HUES48 (cell line): ENCODE measurements at regions not wholly inside any gene's neighbourhood (a gene's known extent, or its start where the extent isn't known, plus 50 kb on each side); places are given as distances from the start of the nearest gene placed in this dataset.
"Not testable (repeated sequence)": the region's sequence is repeated elsewhere in the genome, so short reads cannot be mapped to it uniquely, and the experiment has no call there.

Experiments used
- H3K27ac ChIP-seq: one replicate; pipeline ENCODE4 v1.7.0; 2013; ENCODE audit warnings: low read depth, low read length, inconsistent platforms
- H3K27me3 ChIP-seq: 2 replicates; pipeline ENCODE4 v1.6.1; 2013; ENCODE audit warnings: mild to moderate bottlenecking, low read length; ENCODE audit not compliant: control insufficient read depth, insufficient read depth
- H3K36me3 ChIP-seq: 2 replicates; pipeline ENCODE4 v1.6.1; 2013; ENCODE audit warnings: low read length; ENCODE audit not compliant: control insufficient read depth, insufficient read depth
- H3K4me1 ChIP-seq: 2 replicates; pipeline ENCODE4 v1.6.1; 2013; ENCODE audit warnings: mild to moderate bottlenecking, low read length; ENCODE audit not compliant: control insufficient read depth, insufficient read depth
- H3K4me3 ChIP-seq: 2 replicates; pipeline ENCODE4 v1.5.1; 2013; ENCODE audit warnings: mild to moderate bottlenecking, low read depth, low read length
- H3K9ac ChIP-seq: 2 replicates; pipeline ENCODE4 v1.6.1; 2013; ENCODE audit warnings: mild to moderate bottlenecking, low read depth, low read length, moderate library complexity
- H3K9me3 ChIP-seq: 2 replicates; pipeline ENCODE4 v1.6.1; 2013; ENCODE audit warnings: low read length; ENCODE audit not compliant: control insufficient read depth, insufficient read depth

DNA sequence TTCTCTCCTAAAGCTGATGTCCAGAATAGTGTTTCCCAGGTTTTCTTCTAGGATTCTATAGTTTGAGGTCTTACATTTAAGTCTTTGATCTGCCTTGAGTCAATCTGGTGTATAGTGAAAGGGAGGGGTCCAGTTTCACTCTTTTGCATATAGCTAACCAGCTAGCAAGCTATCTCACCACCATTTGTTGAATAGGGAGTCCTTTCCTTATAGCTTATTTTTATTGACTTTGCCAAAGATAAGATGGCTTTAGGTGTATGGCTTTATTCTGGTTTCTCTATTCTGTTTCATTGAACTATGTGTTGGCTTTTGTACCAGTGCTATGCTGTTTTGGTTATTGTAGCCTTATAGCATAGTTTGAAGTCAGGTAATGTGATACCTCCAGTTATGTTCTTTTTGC is 1386.1 kb downstream of the SLITRK5 start:
- no peak overlapping the region for H3K4me3 ChIP-seq

DNA sequence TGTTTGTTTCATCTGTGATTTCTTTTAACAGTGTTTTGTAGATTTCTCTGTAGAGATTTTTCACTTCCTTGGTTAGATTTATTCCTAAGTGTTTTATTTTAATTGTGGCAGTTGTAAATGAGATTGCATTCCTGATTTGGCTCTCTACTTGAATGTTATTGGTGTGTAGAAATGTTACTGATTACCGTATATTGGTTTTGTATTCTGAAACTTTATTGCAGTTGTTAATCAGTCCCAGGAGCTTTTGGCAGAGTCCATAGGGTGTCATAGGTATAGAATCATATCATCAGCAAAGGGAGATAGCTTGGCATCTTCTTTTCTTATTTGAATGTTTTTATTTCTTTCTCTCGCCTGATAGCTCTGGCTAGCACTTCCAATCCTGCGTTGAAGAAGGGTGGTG is 1386.7 kb downstream of the SLITRK5 start:
- Histone ChIP-seq H3K4me3 (no peak overlapping the region), H3K4me1 (peaks cover 3% of the 10 kb centered on the region; the same call in 1 of the 2 replicates), H3K9me3 (no peaks in the 10 kb centered on the region), H3K27me3 (no peaks in the 10 kb centered on the region), H3K9ac (no peak overlapping the region), H3K27ac (no peak overlapping the region), H3K36me3 (no peaks in the 10 kb centered on the region)

More for the DNA sequence above, 1386.1 kb downstream of the SLITRK5 start:
- Histone ChIP-seq H3K36me3 (no peaks in the 10 kb centered on the region), H3K9ac (no peak overlapping the region), H3K9me3 (no peaks in the 10 kb centered on the region), H3K27ac (no peak overlapping the region), H3K4me1 (peaks cover 2% of the 10 kb centered on the region; the same call in 1 of the 2 replicates), H3K27me3 (no peaks in the 10 kb centered on the region)

DNA sequence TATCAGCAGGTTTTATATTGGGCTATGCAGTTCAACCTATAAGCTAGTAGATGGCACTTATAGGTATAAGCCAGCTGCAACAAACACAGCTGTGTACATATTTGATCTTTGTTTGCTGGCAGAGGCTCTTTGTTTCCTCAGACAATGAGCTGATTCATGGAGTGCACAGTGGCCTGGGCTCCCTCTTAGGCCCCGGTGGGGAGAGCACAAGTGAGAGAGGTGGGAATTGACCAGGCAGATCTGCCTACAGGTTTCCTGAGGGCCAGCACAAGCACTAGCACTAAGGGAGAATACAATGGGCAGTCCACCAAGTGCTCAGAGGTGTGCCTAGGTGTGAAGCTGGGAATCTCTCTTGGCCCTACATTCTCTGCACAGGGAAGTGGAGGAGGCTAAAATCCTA is 1390.7 kb downstream of the SLITRK5 start:
- Histone ChIP-seq H3K9me3 (no peaks in the 10 kb centered on the region), H3K4me3 (no peak overlapping the region), H3K9ac (no peak overlapping the region), H3K27me3 (no peaks in the 10 kb centered on the region), H3K4me1 (peaks cover 3% of the 10 kb centered on the region; the same call in 1 of the 2 replicates), H3K27ac (no peak overlapping the region), H3K36me3 (no peaks in the 10 kb centered on the region)

DNA sequence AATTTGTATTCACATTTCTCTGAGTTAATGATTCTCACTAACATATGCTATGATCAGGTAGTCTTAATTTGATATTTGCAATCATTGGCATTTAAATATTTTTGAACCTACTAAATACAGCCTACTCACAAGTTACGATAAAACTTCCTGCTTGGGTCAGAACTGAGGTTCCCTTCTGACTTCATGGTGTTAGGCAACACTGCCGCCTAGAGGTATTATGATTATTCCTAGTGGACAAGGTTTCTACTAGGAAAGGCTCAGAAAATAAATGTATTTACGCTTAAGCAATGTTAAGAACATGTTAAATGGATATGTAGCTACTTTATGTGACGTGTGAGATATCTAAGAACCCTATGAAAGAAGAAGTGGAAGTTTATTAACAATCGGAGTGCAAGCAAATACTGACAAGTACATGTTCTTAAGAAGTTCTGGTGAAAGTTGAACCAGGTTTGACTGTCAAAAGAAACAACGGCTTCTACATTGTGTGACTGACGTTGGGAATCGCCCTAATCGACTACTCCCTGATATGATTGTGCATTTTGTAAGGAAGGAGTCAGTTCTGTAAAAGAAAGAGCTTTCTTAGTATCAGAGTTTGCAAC is 1395.8 kb downstream of the SLITRK5 start:
- Histone ChIP-seq H3K27me3 (no peaks in the 10 kb centered on the region), H3K36me3 (no peaks in the 10 kb centered on the region), H3K9ac (no peak overlapping the region), H3K9me3 (no peaks in the 10 kb centered on the region), H3K4me1 (peaks cover 3% of the 10 kb centered on the region; the same call in 1 of the 2 replicates), H3K27ac (no peak overlapping the region), H3K4me3 (no peak overlapping the region)

DNA sequence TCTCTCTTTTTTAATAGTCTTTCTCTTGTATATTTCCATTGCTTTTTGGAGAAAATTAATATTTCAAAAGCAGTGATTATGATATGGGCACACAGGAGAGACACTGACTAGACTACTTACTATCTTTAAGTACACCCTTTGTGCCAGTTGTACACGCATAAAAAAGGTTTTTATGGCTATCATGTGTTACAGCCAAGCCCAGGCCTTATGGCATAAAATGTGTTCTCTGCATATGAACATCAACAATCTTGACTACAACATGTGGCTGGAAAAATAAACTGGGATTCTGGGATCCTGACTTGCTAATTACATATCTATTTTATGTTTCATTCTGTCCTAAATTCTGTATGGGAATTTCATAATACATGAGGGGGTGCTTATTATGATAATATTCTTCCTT is 1401.8 kb downstream of the SLITRK5 start:
- H3K36me3 ChIP-seq, result no peaks in the 10 kb centered on the region
- H3K9ac ChIP-seq, result no peak overlapping the region
- H3K4me1 ChIP-seq, result 0 out of 2 replicates have a peak, but pooled peaks cover 3% of the 10 kb centered on the region
- no peak overlapping the region for H3K4me3 ChIP-seq
- no peak overlapping the region for H3K27ac ChIP-seq
- no peaks in the 10 kb centered on the region for H3K9me3 ChIP-seq
- H3K27me3 ChIP-seq, result no peaks in the 10 kb centered on the region

DNA sequence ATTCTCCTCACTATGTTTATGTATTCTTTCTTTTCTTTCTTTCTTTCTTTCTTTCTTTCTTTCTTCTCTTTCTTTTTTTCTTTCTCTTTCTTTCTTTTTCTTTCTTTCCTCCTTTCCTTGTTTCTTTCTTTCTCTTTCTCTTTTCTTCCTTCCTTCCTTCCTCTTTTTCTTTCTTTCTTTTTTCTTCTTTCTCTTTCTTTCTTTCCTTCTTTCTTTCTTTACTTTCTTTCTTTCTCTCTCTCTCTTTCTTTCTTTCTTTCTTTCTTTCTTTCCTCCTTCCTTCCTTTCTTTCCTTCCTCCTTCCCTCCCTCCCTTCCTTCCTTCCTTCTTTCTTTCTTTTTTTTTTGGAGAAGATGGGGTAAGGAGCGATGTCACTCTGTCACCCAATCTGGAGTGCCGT is 1405.5 kb downstream of the SLITRK5 start:
- Histone ChIP-seq H3K27ac (no peak overlapping the region), H3K9me3 (no peaks in the 10 kb centered on the region), H3K27me3 (no peaks in the 10 kb centered on the region), H3K4me1 (peaks cover 8% of the 10 kb centered on the region; the same call in 1 of the 2 replicates), H3K36me3 (no peaks in the 10 kb centered on the region), H3K4me3 (no peak overlapping the region), H3K9ac (no peak overlapping the region)

DNA sequence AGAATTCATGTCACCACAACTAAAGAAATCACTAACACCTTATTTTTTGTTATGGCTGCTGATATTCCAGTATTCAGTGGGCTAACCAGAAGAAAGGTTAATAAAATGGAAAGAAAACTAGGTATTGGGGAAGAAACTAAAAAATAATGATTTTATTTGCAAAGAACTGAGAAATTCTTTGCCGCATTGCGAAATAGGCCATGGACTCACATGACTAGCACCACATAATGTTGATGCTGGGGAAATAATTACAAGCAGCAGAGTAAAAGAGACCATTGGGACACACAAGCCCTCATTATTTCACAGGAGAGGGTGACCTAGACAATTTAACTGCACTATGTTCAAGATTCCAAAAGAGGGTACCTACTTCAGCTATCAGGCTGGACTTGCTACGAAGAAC is 1411.5 kb downstream of the SLITRK5 start:
- Histone ChIP-seq H3K36me3 (no peaks in the 10 kb centered on the region), H3K9me3 (no peaks in the 10 kb centered on the region), H3K27ac (no peak overlapping the region), H3K4me3 (no peak overlapping the region), H3K9ac (no peak overlapping the region), H3K4me1 (peaks cover 8% of the 10 kb centered on the region; the same call in 1 of the 2 replicates), H3K27me3 (no peaks in the 10 kb centered on the region)

DNA sequence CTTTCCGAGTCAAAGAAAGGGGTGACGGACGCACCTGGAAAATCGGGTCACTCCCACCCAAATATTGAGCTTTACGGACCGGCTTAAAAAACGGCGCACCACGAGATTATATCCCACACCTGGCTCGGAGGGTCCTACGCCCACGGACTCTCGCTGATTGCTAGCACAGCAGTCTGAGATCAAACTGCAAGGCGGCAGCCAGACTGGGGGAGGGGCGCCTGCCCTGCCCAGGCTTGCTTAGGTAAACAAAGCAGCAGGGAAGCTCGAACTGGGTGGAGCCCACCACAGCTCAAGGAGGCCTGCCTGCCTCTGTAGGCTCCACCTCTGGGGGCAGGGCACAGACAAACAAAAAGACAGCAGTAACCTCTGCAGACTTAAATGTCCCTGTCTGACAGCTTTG is 1416.9 kb downstream of the SLITRK5 start:
- H3K36me3 ChIP-seq, H3K9ac ChIP-seq, H3K4me1 ChIP-seq, H3K9me3 ChIP-seq, H3K4me3 ChIP-seq, H3K27ac ChIP-seq, H3K27me3 ChIP-seq: not testable (repeated sequence)

DNA sequence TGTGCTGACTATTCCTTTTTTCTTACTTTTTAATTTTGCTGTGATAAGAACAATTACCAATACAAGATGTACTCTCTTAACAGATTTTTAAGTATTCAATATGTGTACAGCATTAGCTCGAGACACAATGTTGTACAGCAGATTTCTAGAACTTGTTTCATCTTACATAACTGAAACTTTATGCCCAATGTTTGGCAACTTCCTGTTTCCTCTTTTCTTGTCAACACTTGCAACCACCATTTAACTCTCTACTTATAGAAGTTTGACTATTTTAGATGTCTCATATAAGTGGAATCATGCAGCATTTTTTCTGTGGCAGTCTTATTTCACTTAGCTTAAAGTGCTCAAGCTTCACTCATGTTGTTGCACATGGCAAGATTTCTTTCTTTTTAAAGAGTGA is 1426.8 kb downstream of the SLITRK5 start:
- H3K9me3 ChIP-seq, result no peaks in the 10 kb centered on the region
- H3K4me1 ChIP-seq, result no peaks in the 10 kb centered on the region
- no peak overlapping the region for H3K9ac ChIP-seq
- no peak overlapping the region for H3K27ac ChIP-seq
- H3K4me3 ChIP-seq, result no peak overlapping the region
- no peaks in the 10 kb centered on the region for H3K36me3 ChIP-seq
- no peaks in the 10 kb centered on the region for H3K27me3 ChIP-seq

DNA sequence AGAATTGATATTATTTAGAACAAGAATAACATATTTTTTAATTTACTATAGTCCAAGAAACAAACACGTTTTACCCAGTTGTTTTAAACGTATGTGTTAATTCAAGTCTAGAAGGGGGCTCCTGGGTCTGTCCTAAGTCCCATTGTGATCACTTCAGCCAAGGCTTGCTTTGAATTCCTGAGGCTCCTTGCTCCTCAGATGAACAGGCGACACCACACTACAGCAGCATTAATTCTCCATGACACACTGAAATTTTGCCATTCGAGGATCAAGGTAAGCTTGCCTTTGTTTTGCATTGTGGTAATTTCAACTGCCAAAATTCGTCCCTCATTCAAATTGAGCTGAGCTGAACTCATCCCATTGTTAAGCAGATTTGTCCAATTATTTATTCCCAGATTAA is 1442.6 kb downstream of the SLITRK5 start:
- H3K9ac ChIP-seq, result 0 out of 2 replicates have a peak overlapping the region, but pooled peaks have one; percentile 32
- peak overlapping the region; percentile 75 for H3K27ac ChIP-seq
- H3K4me1 ChIP-seq, result peaks cover 24% of the 10 kb centered on the region
- H3K27me3 ChIP-seq, result no peaks in the 10 kb centered on the region
- no peaks in the 10 kb centered on the region for H3K9me3 ChIP-seq
- H3K4me3 ChIP-seq, result peak overlapping the region; percentile 36; the same call in 1 of the 2 replicates
- no peaks in the 10 kb centered on the region for H3K36me3 ChIP-seq

DNA sequence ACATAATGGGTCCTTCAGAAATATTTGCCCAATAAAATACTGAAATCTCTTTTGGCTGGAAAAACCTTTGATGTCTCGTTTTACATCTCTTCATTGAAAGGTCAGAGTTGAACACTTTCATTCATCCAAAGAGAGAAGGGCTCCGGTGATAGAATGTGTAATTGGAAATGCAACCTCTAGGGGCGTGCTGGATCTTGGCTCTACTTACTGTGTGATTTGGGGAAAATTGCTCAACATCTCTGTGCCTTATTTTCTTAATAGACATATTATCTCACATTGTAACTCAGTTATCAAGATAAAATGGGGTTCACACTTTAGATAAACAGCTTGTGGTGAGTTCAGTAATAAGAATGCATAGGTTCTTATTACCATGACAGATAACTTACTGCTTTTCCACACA is 1444.1 kb downstream of the SLITRK5 start:
- Histone ChIP-seq H3K27ac (no peak overlapping the region), H3K9ac (no peak overlapping the region), H3K27me3 (no peaks in the 10 kb centered on the region), H3K4me1 (peaks cover 24% of the 10 kb centered on the region), H3K9me3 (no peaks in the 10 kb centered on the region), H3K36me3 (no peaks in the 10 kb centered on the region), H3K4me3 (no peak overlapping the region)
